Endodermal cell (in vitro differentiated cells): ENCODE measurements at regions not wholly inside any gene's neighbourhood (a gene's known extent, or its start where the extent isn't known, plus 50 kb on each side); places are given as distances from the start of the nearest gene placed in this dataset.

Experiments
- DNase-seq: peaks from one replicate; pipeline ENCODE4 v3.0.0-alpha.2; 2017
- H3K27ac ChIP-seq: 2 replicates; pipeline ENCODE4 v1.5.1; 2013; ENCODE audit warnings: mild to moderate bottlenecking, low read depth, low read length, moderate library complexity
- H3K27me3 ChIP-seq: 2 replicates; pipeline ENCODE4 v1.6.1; 2013; ENCODE audit warnings: mild to moderate bottlenecking, low read length, moderate library complexity; ENCODE audit not compliant: insufficient read depth, control insufficient read depth, poor library complexity, severe bottlenecking
- H3K36me3 ChIP-seq: 2 replicates; pipeline ENCODE4 v1.7.0; 2013; ENCODE audit warnings: mild to moderate bottlenecking, low read length, moderate library complexity; ENCODE audit not compliant: control insufficient read depth, insufficient read depth
- H3K4me1 ChIP-seq: one replicate; pipeline ENCODE4 v1.7.0; 2013; ENCODE audit warnings: low read length; ENCODE audit not compliant: control insufficient read depth, insufficient read depth
- H3K4me3 ChIP-seq: 2 replicates; pipeline ENCODE4 v1.5.1; 2013; ENCODE audit warnings: mild to moderate bottlenecking, low read length, moderate library complexity
- H3K9ac ChIP-seq: 2 replicates; pipeline ENCODE4 v1.6.1; 2013; ENCODE audit warnings: mild to moderate bottlenecking, low read length, moderate library complexity; ENCODE audit not compliant: poor library complexity, severe bottlenecking; ENCODE audit errors: extremely low read depth
- H3K9me3 ChIP-seq: 2 replicates; pipeline ENCODE4 v1.6.1; 2013; ENCODE audit warnings: mild to moderate bottlenecking, low read length, moderate library complexity; ENCODE audit not compliant: control insufficient read depth
- H3K27ac Mint-ChIP-seq: 2 replicates; pipeline ENCODE4 v1.8.0; 2020; ENCODE audit warnings: mixed read lengths
- H3K27me3 Mint-ChIP-seq: 2 replicates; pipeline ENCODE4 v1.8.0; 2021; ENCODE audit warnings: mild to moderate bottlenecking, mixed read lengths; ENCODE audit not compliant: insufficient read depth
- H3K36me3 Mint-ChIP-seq: 2 replicates; pipeline ENCODE4 v1.8.0; 2020; ENCODE audit warnings: low read depth, mixed read lengths
- H3K4me1 Mint-ChIP-seq: 2 replicates; pipeline ENCODE4 v1.8.0; 2020; ENCODE audit warnings: mixed read lengths
- H3K4me3 Mint-ChIP-seq: 2 replicates; pipeline ENCODE4 v1.8.0; 2020; ENCODE audit warnings: mild to moderate bottlenecking, moderate library complexity, mixed read lengths
- H3K9me3 Mint-ChIP-seq: 2 replicates; pipeline ENCODE4 v1.8.0; 2020; ENCODE audit warnings: mild to moderate bottlenecking, mixed read lengths
- WGBS, 2 experiments: methylation state at CpG; one replicate each; pipeline versions ENCODE4 v1.1.5 to v1.1.7; 2013; ENCODE audit warnings: missing lambda C conversion rate in 2 of 2, mixed read lengths in 1 of 2; ENCODE audit not compliant: insufficient coverage in 1 of 2, insufficient read length in 1 of 2; 5-methylcytosine and 5-hydroxymethylcytosine counted together
- TF ChIP-seq, protein P1 (sequence below): fragments of 200-600 bp; sonication (generic); conservative IDR thresholded peaks from 2 replicates; pipeline ENCODE4 v1.5.0; 2021; ENCODE audit warnings: antibody characterized with exemption, mild to moderate bottlenecking

DNA sequence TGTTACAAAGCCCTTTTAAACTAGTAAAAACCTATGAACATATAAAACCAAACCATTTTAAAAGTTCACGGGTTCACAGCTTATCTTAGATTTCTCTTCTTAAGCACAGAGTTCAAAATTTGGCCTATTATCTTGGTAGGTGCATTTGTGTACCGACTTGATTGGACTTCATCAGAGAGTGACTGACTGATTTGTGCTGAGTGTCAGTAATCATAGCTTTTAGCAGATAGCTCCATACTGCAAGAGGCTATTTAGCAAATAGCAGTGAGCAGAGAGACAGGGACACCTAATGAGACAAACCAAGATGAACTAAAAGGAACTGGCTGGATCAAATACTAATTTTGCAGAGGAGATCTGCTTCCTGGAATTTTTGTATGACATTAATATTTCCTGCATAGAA lies 274.5 kb downstream of the PRR16 start:
- no peaks in the 10 kb centered on the region for H3K27me3 Mint-ChIP-seq
- H3K27ac Mint-ChIP-seq: no peak overlapping the region
- no peaks in the 10 kb centered on the region for H3K9me3 ChIP-seq
- no peak for DNase-seq
- no peaks in the 10 kb centered on the region for H3K36me3 Mint-ChIP-seq
- H3K4me3 Mint-ChIP-seq: no peak overlapping the region
- H3K4me3 ChIP-seq: no peak overlapping the region
- TF ChIP-seq, protein P1, sequence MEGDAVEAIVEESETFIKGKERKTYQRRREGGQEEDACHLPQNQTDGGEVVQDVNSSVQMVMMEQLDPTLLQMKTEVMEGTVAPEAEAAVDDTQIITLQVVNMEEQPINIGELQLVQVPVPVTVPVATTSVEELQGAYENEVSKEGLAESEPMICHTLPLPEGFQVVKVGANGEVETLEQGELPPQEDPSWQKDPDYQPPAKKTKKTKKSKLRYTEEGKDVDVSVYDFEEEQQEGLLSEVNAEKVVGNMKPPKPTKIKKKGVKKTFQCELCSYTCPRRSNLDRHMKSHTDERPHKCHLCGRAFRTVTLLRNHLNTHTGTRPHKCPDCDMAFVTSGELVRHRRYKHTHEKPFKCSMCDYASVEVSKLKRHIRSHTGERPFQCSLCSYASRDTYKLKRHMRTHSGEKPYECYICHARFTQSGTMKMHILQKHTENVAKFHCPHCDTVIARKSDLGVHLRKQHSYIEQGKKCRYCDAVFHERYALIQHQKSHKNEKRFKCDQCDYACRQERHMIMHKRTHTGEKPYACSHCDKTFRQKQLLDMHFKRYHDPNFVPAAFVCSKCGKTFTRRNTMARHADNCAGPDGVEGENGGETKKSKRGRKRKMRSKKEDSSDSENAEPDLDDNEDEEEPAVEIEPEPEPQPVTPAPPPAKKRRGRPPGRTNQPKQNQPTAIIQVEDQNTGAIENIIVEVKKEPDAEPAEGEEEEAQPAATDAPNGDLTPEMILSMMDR: no peak
- H3K9me3 Mint-ChIP-seq: no peaks in the 10 kb centered on the region
- 86 to 88% methylated on average over 1 to 2 of the region's 2 CpGs for WGBS, 2 experiments
- no peaks in the 10 kb centered on the region for H3K36me3 ChIP-seq
- H3K27ac ChIP-seq: no peak overlapping the region
- no peaks in the 10 kb centered on the region for H3K27me3 ChIP-seq
- H3K4me1 ChIP-seq: no peaks in the 10 kb centered on the region
- H3K4me1 Mint-ChIP-seq: peaks cover 7% of the 10 kb centered on the region
- H3K9ac ChIP-seq: no peak overlapping the region

DNA sequence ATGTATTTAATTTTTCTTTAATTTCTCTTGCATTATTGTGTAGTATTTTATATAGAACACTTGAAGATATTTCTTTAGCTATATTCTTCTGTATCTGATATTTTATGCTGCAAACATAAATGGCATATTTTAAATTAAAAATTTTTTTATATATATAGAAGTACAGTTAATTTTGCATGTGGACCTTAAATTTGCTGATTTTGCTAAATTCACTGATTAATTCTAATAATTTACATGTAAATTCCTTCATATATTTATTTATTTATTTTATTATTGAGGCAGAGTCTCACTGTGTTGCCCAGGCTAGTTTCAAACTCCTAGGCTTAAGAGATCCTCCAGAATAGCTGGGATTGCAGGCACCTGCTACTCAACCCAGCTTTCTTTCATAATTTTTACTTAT lies 276.9 kb downstream of the PRR16 start:
- Mint-ChIP-seq H3K27me3 (no peaks in the 10 kb centered on the region), H3K9me3 (no peaks in the 10 kb centered on the region), H3K27ac (no peak overlapping the region), H3K36me3 (no peaks in the 10 kb centered on the region), H3K4me3 (no peak overlapping the region), H3K4me1 (peaks cover 8% of the 10 kb centered on the region)
- no peak for DNase-seq
- no peaks in the 10 kb centered on the region for H3K36me3 ChIP-seq
- H3K27ac ChIP-seq: no peak overlapping the region
- H3K27me3 ChIP-seq: no peaks in the 10 kb centered on the region
- no peaks in the 10 kb centered on the region for H3K9me3 ChIP-seq
- peaks cover 4% of the 10 kb centered on the region for H3K4me1 ChIP-seq
- H3K4me3 ChIP-seq: no peak overlapping the region
- H3K9ac ChIP-seq: no peak overlapping the region
- TF ChIP-seq, protein P1: no peak

DNA sequence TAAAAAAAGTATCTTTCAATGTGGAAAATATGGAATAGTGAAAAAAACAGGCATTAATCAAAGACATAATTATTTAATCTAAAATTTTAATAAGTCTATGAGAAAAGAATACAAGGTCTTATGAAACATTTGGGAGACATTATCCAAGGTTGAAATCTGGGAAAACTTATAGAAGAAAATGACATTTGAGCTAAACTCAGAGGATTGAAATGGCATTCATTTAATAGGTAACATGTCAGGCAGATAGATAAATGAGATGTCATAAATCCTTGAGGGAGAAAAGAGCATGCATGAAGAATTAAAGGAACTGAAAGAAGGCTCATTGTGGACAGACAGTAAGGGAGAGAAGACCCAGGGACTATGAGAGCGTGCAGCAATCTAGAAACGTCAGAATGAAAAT lies 284.4 kb downstream of the PRR16 start:
- peaks cover 4% of the 10 kb centered on the region for H3K4me1 ChIP-seq
- H3K4me1 Mint-ChIP-seq: peaks cover 5% of the 10 kb centered on the region
- peaks cover 4% of the 10 kb centered on the region for H3K9me3 Mint-ChIP-seq
- H3K36me3 Mint-ChIP-seq: peaks cover 3% of the 10 kb centered on the region
- H3K27me3 Mint-ChIP-seq: no peaks in the 10 kb centered on the region
- H3K27me3 ChIP-seq: no peaks in the 10 kb centered on the region
- no peak overlapping the region for H3K4me3 Mint-ChIP-seq
- DNase-seq: no peak
- H3K27ac Mint-ChIP-seq: no peak overlapping the region
- no peak overlapping the region for H3K9ac ChIP-seq
- H3K27ac ChIP-seq: no peak overlapping the region
- H3K4me3 ChIP-seq: no peak overlapping the region
- H3K36me3 ChIP-seq: no peaks in the 10 kb centered on the region
- TF ChIP-seq, protein P1: no peak
- 89% methylated on average over 2 of the region's 2 CpGs; no CpG with 5 or more reads in 1 of the 2 experiments for WGBS, 2 experiments
- H3K9me3 ChIP-seq: no peaks in the 10 kb centered on the region
